ENCODE measurements at regions not wholly inside any gene's neighbourhood (a gene's known extent, or its start where the extent isn't known, plus 50 kb on each side); places are given as distances from the start of the nearest gene placed in this dataset.

- DNase-seq = no peak
Measured at GRCh38 chr11:26053966-26054365, 278.0 kb upstream of the ANO3 start.

GRCh38 chr11:26062660-26063059 lies 269.3 kb upstream of the ANO3 start:
- DNase-seq = no peak

GRCh38 chr11:26063915-26064314 lies 268.0 kb upstream of the ANO3 start:
- DNase-seq = no peak

- DNase-seq = no peak
Measured at GRCh38 chr11:26065944-26066343, 266.0 kb upstream of the ANO3 start.

GRCh38 chr11:26070714-26071380 lies 261.1 kb upstream of the ANO3 start:
- no peak for DNase-seq

- DNase-seq = no peak
Measured at GRCh38 chr11:26072614-26073153, 259.2 kb upstream of the ANO3 start.

GRCh38 chr11:26073646-26074045 lies 258.3 kb upstream of the ANO3 start:
- no peak for DNase-seq

- no peak for DNase-seq
Measured at GRCh38 chr11:26076233-26076990, 255.5 kb upstream of the ANO3 start.

GRCh38 chr11:26078231-26078821 lies 253.6 kb upstream of the ANO3 start:
- no peak for DNase-seq

GRCh38 chr11:26084313-26084712 lies 247.6 kb upstream of the ANO3 start:
- DNase-seq = no peak

- DNase-seq = no peak
Measured at GRCh38 chr11:26086028-26086427, 245.9 kb upstream of the ANO3 start.

GRCh38 chr11:26087120-26087935 lies 244.6 kb upstream of the ANO3 start:
- DNase-seq = no peak

- no peak for DNase-seq
Measured at GRCh38 chr11:26088391-26088790, 243.5 kb upstream of the ANO3 start.

- no peak for DNase-seq
Measured at GRCh38 chr11:26090651-26091050, 241.3 kb upstream of the ANO3 start.

GRCh38 chr11:26093206-26093605 lies 238.7 kb upstream of the ANO3 start:
- no peak for DNase-seq

GRCh38 chr11:26095340-26095739 lies 236.6 kb upstream of the ANO3 start:
- DNase-seq = no peak

- DNase-seq = no peak
Measured at GRCh38 chr11:26096451-26096850, 235.5 kb upstream of the ANO3 start.

GRCh38 chr11:26102325-26102724 lies 229.6 kb upstream of the ANO3 start:
- DNase-seq = no peak

- DNase-seq = no peak
Measured at GRCh38 chr11:26105762-26106423, 226.0 kb upstream of the ANO3 start.

GRCh38 chr11:26106726-26107125 lies 225.2 kb upstream of the ANO3 start:
- DNase-seq = no peak

GRCh38 chr11:26109658-26110368 lies 222.1 kb upstream of the ANO3 start:
- DNase-seq = no peak

GRCh38 chr11:26112264-26112663 lies 219.7 kb upstream of the ANO3 start:
- DNase-seq = no peak
